GM18520 (cell line): ENCODE measurements at regions not wholly inside any gene's neighbourhood (a gene's known extent, or its start where the extent isn't known, plus 50 kb on each side); places are given as distances from the start of the nearest gene placed in this dataset.

ENCODE experiments used
- ATAC-seq: cut with Tn5 transposase; IDR thresholded peaks from one replicate; pipeline ENCODE4 v1.9.1; 2021; ENCODE audit not compliant: unreplicated experiment

GRCh38 chr5:1669276-1670155, 130.1 kb downstream of the MRPL36 start:
- no peak for ATAC-seq

GRCh38 chr5:1668141-1668721, 131.4 kb downstream of the MRPL36 start:
- no peak for ATAC-seq

GRCh38 chr5:1667648-1668140, 131.9 kb downstream of the MRPL36 start:
- ATAC-seq: no peak

GRCh38 chr5:1666812-1667588, 132.6 kb downstream of the MRPL36 start:
- ATAC-seq: no peak

GRCh38 chr5:1666221-1666620, 133.4 kb downstream of the MRPL36 start:
- ATAC-seq: no peak

GRCh38 chr5:1665803-1666202, 133.8 kb downstream of the MRPL36 start:
- no peak for ATAC-seq

- no peak for ATAC-seq
These were observed 134.4 kb downstream of the MRPL36 start for GRCh38 chr5:1665231-1665630.

GRCh38 chr5:1663186-1663585, 136.5 kb downstream of the MRPL36 start:
- no peak for ATAC-seq

- ATAC-seq: no peak
These were observed 137.0 kb downstream of the MRPL36 start for GRCh38 chr5:1662559-1663085.

- no peak for ATAC-seq
These were observed 137.6 kb downstream of the MRPL36 start for GRCh38 chr5:1661831-1662558.

GRCh38 chr5:1661311-1661710, 137.6 kb upstream of the LPCAT1 start:
- ATAC-seq: no peak

- ATAC-seq: no peak
These were observed 136.8 kb upstream of the LPCAT1 start for GRCh38 chr5:1660511-1660910.

- no peak for ATAC-seq
These were observed 136.2 kb upstream of the LPCAT1 start for GRCh38 chr5:1660001-1660400.

GRCh38 chr5:1659100-1659981, 135.6 kb upstream of the LPCAT1 start:
- ATAC-seq: no peak

- ATAC-seq: no peak
These were observed 134.9 kb upstream of the LPCAT1 start for GRCh38 chr5:1658665-1659064.

GRCh38 chr5:1657161-1657741, 133.5 kb upstream of the LPCAT1 start:
- ATAC-seq: no peak

GRCh38 chr5:1656271-1656975, 132.7 kb upstream of the LPCAT1 start:
- no peak for ATAC-seq

GRCh38 chr5:1655496-1656270, 131.9 kb upstream of the LPCAT1 start:
- no peak for ATAC-seq
